Activated T-cell treated with anti-CD3 and anti-CD28 coated beads, Interleukin-2, amount 50 U/mL, for 24 hours (primary cell): ENCODE measurements at regions not wholly inside any gene's neighbourhood (a gene's known extent, or its start where the extent isn't known, plus 50 kb on each side); places are given as distances from the start of the nearest gene placed in this dataset.
"Not testable (repeated sequence)": the region's sequence is repeated elsewhere in the genome, so short reads cannot be mapped to it uniquely, and the experiment has no call there.

ENCODE experiments used
- DNase-seq: peaks from one replicate; pipeline ENCODE4 v3.0.0-alpha.2; 2020
- H3K27ac Mint-ChIP-seq: 2 replicates; pipeline ENCODE4 v1.8.0; 2020; ENCODE audit warnings: mild to moderate bottlenecking, mixed read lengths
- H3K27me3 Mint-ChIP-seq: 2 replicates; pipeline ENCODE4 v1.8.0; 2020; ENCODE audit warnings: mixed read lengths
- H3K36me3 Mint-ChIP-seq: 2 replicates; pipeline ENCODE4 v1.8.0; 2020; ENCODE audit warnings: low read depth, mixed read lengths
- H3K4me1 Mint-ChIP-seq: 2 replicates; pipeline ENCODE4 v1.8.0; 2020; ENCODE audit warnings: low read depth, mixed read lengths
- H3K4me3 Mint-ChIP-seq: 2 replicates; pipeline ENCODE4 v1.8.0; 2020; ENCODE audit warnings: mild to moderate bottlenecking, moderate library complexity, mixed read lengths
- H3K9me3 Mint-ChIP-seq: 2 replicates; pipeline ENCODE4 v1.8.0; 2020; ENCODE audit warnings: mixed read lengths

DNA sequence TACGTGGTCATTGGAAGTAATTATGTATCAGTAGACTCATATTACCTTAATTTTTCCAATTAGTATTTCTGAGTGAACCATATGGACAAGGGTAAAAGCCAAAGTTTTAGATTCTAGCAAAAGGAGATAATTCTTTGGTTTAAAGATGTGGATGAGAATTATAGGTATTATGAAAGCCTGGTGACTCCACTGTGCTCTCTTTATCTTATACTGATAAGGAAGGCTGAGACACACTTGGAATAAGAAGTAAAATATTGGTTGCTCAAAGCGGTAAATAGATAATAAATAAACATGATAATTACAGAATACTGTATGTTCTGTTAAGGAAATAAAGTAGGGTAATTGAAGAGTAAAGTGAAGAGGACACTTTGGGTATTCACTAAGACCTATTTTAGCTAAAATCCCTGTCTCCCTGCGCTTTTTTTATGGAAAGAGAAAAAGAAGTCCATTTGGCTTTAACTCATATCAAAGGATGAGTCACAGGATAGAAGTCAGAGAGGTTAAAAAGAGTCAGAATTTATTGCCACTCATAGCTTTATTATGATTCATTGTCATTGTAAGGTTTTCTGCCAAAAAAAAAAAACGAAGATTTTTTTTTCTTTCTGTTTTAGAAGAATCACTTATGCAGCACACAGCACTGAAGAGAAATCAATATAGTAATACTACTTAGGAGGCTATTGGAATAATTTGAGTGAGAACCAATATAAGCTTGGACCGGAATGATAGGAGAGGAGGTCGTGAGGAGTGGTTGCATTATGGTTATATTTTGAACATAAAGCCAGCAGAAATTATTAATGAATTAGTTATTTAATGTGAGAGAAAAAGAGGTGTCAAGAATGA is 2463.1 kb downstream of the ARAP2 start:
- H3K4me3 Mint-ChIP-seq, result no peak overlapping the region
- no peaks in the 10 kb centered on the region for H3K4me1 Mint-ChIP-seq
- H3K27ac Mint-ChIP-seq, result no peak overlapping the region
- no peak for DNase-seq
- peaks cover 10% of the 10 kb centered on the region for H3K9me3 Mint-ChIP-seq
- no peaks in the 10 kb centered on the region for H3K36me3 Mint-ChIP-seq
- no peaks in the 10 kb centered on the region for H3K27me3 Mint-ChIP-seq

DNA sequence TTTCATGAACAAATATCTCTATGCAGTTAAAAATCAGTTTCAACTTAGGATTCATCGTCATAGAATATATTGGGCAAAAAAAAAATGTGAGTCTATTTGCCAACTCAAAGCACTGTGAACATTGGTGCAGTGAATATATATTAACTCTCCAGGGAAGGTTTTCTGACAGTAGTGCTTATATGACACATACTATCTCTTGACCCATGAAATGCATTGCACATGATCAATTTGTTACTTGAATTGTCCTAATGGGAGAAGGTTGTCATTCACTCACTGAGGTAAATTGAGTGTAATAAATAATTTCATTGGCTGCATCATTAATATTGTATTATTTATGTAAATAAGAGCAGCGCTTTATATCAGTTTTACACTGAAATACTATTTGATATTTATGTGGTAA is 2458.5 kb downstream of the ARAP2 start:
- DNase-seq, result no peak
- H3K9me3 Mint-ChIP-seq, result peaks cover 16% of the 10 kb centered on the region
- no peaks in the 10 kb centered on the region for H3K36me3 Mint-ChIP-seq
- no peaks in the 10 kb centered on the region for H3K4me1 Mint-ChIP-seq
- H3K4me3 Mint-ChIP-seq, result no peak overlapping the region
- no peaks in the 10 kb centered on the region for H3K27me3 Mint-ChIP-seq
- no peak overlapping the region for H3K27ac Mint-ChIP-seq

DNA sequence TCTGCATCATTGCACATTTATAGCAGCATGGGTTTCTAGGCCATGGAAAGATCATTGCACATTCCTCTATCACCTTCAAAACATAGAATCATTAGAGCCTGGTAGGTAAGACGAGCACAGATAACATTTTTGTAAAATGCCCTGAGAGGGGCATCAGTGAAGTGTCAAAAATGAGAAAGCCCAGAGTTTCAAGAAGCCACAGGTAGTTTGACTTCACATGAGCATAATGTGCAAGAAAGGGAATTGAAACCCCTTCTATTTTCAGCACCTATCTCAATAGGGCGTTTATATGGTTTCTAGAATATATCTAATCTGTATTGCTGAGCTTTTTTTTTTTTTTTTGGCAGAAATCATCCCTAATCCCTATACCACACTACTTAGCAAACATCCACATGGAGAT is 2441.7 kb downstream of the ARAP2 start:
- no peaks in the 10 kb centered on the region for H3K27me3 Mint-ChIP-seq
- H3K4me1 Mint-ChIP-seq, result no peaks in the 10 kb centered on the region
- H3K27ac Mint-ChIP-seq, result no peak overlapping the region
- peaks cover 11% of the 10 kb centered on the region for H3K9me3 Mint-ChIP-seq
- no peak overlapping the region for H3K4me3 Mint-ChIP-seq
- H3K36me3 Mint-ChIP-seq, result no peaks in the 10 kb centered on the region
- no peak for DNase-seq

DNA sequence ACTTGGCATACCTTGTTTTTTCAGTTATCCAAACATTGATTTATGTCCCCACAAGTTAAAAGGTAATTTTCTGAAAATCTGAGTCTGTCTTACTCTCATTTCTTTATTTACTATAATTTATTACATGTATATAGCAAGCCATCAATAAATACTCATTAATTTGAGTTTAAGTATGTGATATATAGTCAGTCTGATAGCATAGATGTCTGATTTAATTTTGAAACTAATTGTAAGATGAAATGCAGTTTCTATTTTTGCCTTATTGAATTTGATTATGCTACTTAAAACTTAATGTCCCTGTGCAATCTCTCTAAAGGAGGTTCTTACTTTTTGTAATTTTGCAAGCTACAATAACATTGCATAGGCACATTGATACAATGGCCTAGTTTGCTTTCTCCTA is 2418.6 kb downstream of the ARAP2 start:
- H3K9me3 Mint-ChIP-seq, result peaks cover 3% of the 10 kb centered on the region
- no peak overlapping the region for H3K27ac Mint-ChIP-seq
- no peaks in the 10 kb centered on the region for H3K4me1 Mint-ChIP-seq
- no peaks in the 10 kb centered on the region for H3K36me3 Mint-ChIP-seq
- H3K4me3 Mint-ChIP-seq, result no peak overlapping the region
- no peak for DNase-seq
- no peaks in the 10 kb centered on the region for H3K27me3 Mint-ChIP-seq

DNA sequence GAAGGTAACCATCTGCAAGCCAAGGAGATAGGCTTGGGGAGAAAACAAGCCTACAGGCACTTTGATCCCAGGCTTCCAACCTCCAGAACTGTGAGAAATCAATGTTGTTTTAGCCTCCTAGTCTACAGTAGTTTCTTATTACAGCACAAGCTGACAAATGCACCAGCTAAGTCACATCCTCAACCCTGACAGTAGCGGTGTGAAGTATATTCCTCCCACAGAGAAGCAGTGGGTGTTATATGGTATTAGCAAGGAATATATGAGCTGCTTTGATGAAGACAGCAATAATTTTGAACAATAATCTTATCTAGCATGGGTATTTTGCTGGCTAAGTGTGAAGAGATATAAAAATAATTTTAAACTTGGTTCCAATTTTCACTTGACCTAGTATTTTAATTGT is 2415.0 kb downstream of the ARAP2 start:
- H3K4me1 Mint-ChIP-seq, H3K9me3 Mint-ChIP-seq, DNase-seq, H3K27me3 Mint-ChIP-seq, H3K4me3 Mint-ChIP-seq, H3K36me3 Mint-ChIP-seq, H3K27ac Mint-ChIP-seq: not testable (repeated sequence)

DNA sequence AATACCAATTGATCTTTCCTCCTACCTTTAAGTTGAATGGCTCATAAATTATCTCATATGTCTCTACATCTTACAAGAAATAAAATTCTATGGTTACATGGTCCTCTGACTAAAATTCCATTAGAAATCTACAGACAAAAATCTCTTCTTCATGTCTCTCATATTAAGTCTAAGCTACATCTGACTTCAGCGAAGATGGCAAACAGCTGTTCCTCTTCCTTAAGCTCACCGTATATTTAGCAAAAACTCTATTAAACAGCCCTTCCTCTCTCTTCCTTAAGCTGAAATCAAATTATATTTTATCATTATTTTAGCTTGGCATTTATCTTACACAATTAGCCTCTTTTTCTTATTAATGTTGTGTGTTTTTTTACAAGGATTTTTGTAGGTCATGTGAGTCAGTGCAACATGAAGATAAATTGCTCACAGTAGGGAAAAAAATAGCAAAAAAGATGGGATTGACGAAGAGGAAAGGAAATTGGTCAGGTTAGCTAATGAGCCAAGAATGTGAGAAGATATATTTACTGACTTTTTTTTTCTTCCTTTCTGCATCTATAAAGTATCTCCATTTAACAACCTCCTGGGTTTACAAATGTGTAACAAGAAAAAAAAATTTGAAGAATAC is 2412.8 kb downstream of the ARAP2 start:
- DNase-seq, result no peak
- no peak overlapping the region for H3K4me3 Mint-ChIP-seq
- peaks cover 10% of the 10 kb centered on the region for H3K9me3 Mint-ChIP-seq
- H3K36me3 Mint-ChIP-seq, result no peaks in the 10 kb centered on the region
- H3K4me1 Mint-ChIP-seq, result no peaks in the 10 kb centered on the region
- no peak overlapping the region for H3K27ac Mint-ChIP-seq
- no peaks in the 10 kb centered on the region for H3K27me3 Mint-ChIP-seq

DNA sequence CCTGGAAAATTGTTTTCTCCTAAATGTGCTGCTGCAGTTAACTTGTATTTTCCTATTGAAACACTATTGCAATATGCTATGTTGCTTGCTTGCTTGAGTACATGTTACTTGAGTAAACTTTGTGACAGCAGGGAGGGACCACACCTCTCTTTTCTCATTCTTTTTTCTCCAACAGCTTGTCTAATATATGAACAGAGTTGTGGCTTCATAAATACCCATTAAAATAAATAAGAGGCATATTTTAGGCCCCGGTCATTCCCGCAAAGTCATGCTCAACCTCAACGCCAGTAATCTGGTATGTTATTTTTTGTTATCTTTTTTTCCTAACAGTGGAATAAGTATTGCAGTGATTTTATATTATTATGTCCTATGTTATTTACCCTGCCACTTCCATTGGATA is 2408.6 kb downstream of the ARAP2 start:
- not testable (repeated sequence) for H3K4me1 Mint-ChIP-seq, DNase-seq, H3K27me3 Mint-ChIP-seq, H3K36me3 Mint-ChIP-seq, H3K27ac Mint-ChIP-seq, H3K4me3 Mint-ChIP-seq
- H3K9me3 Mint-ChIP-seq, result peaks cover 12% of the 10 kb centered on the region

DNA sequence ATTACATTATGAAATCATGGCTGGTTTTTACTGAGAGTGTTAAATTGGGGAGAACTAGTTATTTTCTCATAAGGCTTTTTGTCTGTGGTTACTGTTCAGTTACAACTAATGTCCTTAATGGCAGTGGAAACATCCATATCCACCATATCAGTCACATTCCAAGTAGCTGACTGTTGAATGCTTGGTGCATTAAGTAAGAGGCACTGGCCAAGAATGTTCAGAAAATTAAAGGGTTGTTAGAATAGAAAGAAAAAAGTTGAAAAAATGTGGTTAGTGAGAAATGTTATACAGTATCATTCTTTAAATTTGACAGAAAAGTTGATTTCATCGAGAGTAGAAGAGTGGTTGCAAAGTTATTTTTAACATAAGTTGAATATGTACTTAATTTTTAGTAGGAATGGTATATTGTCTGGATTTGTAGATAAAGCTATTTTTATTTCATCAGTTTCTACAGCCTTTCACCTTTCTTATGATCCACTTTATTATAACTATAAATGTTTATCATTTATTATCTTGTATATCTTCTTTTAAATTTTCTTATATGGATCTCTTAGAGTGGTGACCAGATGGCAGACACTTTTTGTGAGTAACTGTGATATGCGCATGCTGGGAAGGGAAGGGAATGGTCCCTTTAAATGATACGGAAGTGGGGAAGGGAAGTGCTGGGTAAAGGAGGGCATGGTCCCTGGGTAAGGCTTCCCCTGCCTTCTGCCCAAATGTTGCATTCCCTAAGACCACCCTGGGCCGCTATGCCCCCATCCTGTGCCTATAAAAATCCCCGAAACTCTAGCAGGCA is 2407.1 kb downstream of the ARAP2 start:
- no peaks in the 10 kb centered on the region for H3K27me3 Mint-ChIP-seq
- no peak overlapping the region for H3K4me3 Mint-ChIP-seq
- no peak for DNase-seq
- no peak overlapping the region for H3K27ac Mint-ChIP-seq
- H3K36me3 Mint-ChIP-seq, result no peaks in the 10 kb centered on the region
- no peaks in the 10 kb centered on the region for H3K4me1 Mint-ChIP-seq
- H3K9me3 Mint-ChIP-seq, result peaks cover 9% of the 10 kb centered on the region

DNA sequence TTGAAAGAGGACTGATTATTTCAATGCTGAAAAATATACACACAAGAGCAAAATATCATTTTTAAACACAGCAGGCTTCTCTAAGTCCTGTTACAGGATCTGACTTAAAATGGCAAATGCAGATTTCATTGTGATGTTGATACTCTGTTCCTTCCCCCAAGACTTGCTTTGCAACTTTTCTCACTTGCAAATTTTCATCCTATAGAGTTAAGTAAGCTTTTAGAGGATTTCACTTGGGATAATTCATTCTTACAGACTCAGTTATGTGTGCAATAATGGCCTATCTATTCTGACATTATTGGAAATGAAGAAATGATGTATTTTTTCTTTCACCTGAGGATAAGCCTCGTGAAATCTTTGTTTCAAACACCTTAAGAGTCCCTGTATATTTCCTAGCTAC is 2403.2 kb downstream of the ARAP2 start:
- no peak for DNase-seq
- H3K27me3 Mint-ChIP-seq, result no peaks in the 10 kb centered on the region
- peaks cover 11% of the 10 kb centered on the region for H3K9me3 Mint-ChIP-seq
- H3K4me3 Mint-ChIP-seq, result no peak overlapping the region
- H3K4me1 Mint-ChIP-seq, result no peaks in the 10 kb centered on the region
- no peaks in the 10 kb centered on the region for H3K36me3 Mint-ChIP-seq
- H3K27ac Mint-ChIP-seq, result no peak overlapping the region

DNA sequence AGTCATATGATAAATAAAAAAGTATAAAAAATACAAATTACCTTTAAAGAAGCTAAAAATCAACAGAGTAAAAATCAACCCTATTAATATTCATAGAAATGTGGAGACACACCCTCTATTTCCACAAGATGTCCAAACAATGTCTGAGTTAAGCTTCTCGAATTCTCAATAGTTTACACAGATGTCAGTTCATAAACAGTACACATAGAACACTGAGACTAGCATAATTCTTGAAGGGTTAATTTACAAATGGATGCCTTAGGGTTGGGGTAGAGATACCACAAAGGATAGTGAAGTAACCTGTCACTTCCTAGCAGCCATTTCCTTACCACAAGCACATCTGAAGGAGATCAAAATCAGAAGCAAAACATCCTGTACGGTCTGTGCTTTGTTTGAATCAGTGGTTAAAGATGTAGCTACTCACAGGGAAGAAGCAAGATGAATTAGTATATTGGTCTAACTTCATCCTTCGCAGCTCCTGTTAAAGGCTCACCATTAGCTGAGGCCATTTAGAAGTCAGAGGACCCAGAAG is 2393.9 kb downstream of the ARAP2 start:
- no peak overlapping the region for H3K4me3 Mint-ChIP-seq
- H3K4me1 Mint-ChIP-seq, result no peaks in the 10 kb centered on the region
- H3K36me3 Mint-ChIP-seq, result no peaks in the 10 kb centered on the region
- no peak for DNase-seq
- H3K27ac Mint-ChIP-seq, result no peak overlapping the region
- H3K27me3 Mint-ChIP-seq, result no peaks in the 10 kb centered on the region
- peaks cover 17% of the 10 kb centered on the region for H3K9me3 Mint-ChIP-seq

DNA sequence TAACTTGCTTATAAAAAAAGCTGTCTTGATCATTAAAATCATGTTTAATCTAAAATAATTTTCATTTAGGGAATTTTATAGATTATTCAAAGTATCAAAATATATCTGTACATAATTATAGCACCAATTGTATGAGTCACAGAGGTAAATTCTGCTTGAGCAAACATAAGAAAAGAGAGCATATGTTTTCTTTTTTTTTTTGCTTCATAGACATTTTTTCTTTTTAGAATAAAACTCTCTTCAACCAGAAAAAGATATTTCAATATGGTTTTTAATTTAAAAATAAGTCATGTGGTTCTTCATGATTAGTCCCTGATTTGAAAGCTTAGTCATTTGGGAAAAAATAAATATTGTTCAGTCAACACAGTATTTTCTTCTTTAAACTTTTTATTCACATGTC is 2390.6 kb downstream of the ARAP2 start:
- H3K36me3 Mint-ChIP-seq, H3K27ac Mint-ChIP-seq, H3K27me3 Mint-ChIP-seq, H3K4me3 Mint-ChIP-seq, H3K4me1 Mint-ChIP-seq, DNase-seq: not testable (repeated sequence)
- peaks cover 16% of the 10 kb centered on the region for H3K9me3 Mint-ChIP-seq

DNA sequence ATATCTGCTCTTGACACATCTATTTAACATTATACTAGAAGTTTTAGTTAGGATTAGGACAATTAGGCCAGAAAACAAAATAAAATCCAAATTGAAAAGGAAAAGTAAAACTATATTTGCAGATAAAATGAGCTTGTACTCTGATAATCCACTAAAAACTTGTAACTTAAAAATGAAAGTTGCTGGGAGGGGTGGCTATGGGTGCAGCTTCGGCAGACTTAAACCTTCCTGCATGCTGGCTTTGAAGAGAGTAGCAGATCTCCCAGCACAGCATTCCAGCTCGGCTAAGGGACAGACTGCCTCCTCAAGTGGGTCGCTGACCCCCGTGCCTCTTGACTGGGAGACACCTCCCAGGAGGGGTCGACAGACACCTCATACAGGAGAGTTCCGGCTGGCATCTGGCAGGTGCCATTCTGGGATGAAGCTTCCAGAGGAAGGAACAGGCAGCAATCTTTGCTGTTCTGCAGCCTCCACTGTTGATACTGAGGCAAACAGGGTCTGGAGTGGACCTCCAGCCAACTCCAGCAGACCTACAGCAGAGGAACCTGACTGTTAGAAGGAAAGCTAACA is 2379.9 kb downstream of the ARAP2 start:
- no peak overlapping the region for H3K27ac Mint-ChIP-seq
- H3K36me3 Mint-ChIP-seq, result no peaks in the 10 kb centered on the region
- no peaks in the 10 kb centered on the region for H3K4me1 Mint-ChIP-seq
- no peaks in the 10 kb centered on the region for H3K27me3 Mint-ChIP-seq
- no peak overlapping the region for H3K4me3 Mint-ChIP-seq
- H3K9me3 Mint-ChIP-seq, result peaks cover 16% of the 10 kb centered on the region
- no peak for DNase-seq

DNA sequence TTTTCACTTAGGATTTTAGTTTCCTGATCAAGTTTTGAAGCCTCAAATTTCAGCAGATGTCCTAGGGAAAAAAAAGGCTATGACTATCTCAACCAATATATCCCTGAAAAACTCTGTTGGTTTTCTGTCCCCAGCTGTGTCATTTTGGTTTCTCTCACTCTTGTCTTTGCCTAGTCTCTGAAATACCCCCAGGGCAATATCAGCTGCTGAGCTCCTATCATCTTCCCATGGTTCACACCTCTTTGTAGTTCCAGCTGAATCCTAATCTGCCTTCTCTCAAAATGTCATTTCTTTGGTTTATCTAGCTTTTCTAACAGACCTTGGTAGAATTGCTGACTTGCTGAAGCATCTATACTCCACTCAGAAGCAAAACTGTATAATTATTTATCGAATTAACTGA is 2370.5 kb downstream of the ARAP2 start:
- H3K4me3 Mint-ChIP-seq, result no peak overlapping the region
- H3K36me3 Mint-ChIP-seq, result no peaks in the 10 kb centered on the region
- DNase-seq, result no peak
- peaks cover 24% of the 10 kb centered on the region for H3K9me3 Mint-ChIP-seq
- no peak overlapping the region for H3K27ac Mint-ChIP-seq
- H3K27me3 Mint-ChIP-seq, result no peaks in the 10 kb centered on the region
- H3K4me1 Mint-ChIP-seq, result no peaks in the 10 kb centered on the region

DNA sequence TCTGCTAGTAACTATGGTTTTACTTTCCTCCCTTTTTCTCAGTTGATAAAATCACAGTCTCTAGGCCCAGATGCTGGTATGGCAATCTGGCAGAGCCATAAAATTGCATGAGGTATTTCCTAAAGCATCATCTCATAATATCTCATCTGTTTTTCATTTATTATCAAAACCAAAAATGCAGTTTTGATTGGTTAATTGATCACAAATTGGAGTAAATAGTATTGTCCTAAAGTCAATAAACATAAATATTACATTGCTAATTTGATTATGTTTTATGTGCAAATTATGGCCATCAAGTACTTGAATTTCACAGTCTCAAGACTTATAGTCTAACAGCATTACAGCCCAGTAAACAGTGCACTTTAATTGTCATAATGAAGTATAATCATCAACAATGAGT is 2365.6 kb downstream of the ARAP2 start:
- Mint-ChIP-seq H3K27me3 (no peaks in the 10 kb centered on the region), H3K4me3 (no peak overlapping the region), H3K9me3 (peaks cover 24% of the 10 kb centered on the region), H3K36me3 (no peaks in the 10 kb centered on the region), H3K4me1 (no peaks in the 10 kb centered on the region), H3K27ac (no peak overlapping the region)
- no peak for DNase-seq
